HEK293 (cell line): ENCODE measurements at regions not wholly inside any gene's neighbourhood (a gene's known extent, or its start where the extent isn't known, plus 50 kb on each side); places are given as distances from the start of the nearest gene placed in this dataset.

Source experiments
- CTCF ChIA-PET: fragments of 350-600 bp; formaldehyde crosslinking; extraction: SDS; loops from one replicate; lab custom pipeline; 2021; ENCODE audit warnings: antibody characterized with exemption; lab: Yijun Ruan, JAX
- POLR2A ChIA-PET: fragments of 300-600 bp; formaldehyde crosslinking; extraction: SDS; loops from one replicate; lab custom pipeline; 2020; ENCODE audit warnings: antibody characterized with exemption, inconsistent platforms; lab: Yijun Ruan, JAX
- H3K27ac ChIP-seq: fragments of 200-500 bp; sonication (Bioruptor generic); 2 replicates; pipeline ENCODE4 v1.5.1; 2014; ENCODE audit warnings: low read depth, low read length, control low read depth, inconsistent platforms; ENCODE audit errors: extremely low read depth
- H3K36me3 ChIP-seq, 2 experiments: fragments of 200-500 bp in 1 of 2; sonication (Bioruptor generic) in 1 of 2; 1 replicate in 1 of 2; 2 replicates in 1 of 2; pipeline ENCODE4 v1.5.1; 2014 to 2017; ENCODE audit warnings: inconsistent platforms in 2 of 2, low read length in 2 of 2; ENCODE audit not compliant: control insufficient read depth in 2 of 2, insufficient read depth in 1 of 2
- H3K4me1 ChIP-seq: fragments of 200-500 bp; sonication (Bioruptor generic); 2 replicates; pipeline ENCODE4 v1.5.1; 2014; ENCODE audit warnings: mild to moderate bottlenecking, low read length, inconsistent platforms; ENCODE audit not compliant: control insufficient read depth, insufficient read depth
- H3K4me3 ChIP-seq: 2 replicates; pipeline ENCODE4 v1.5.1; 2011; ENCODE audit warnings: low read depth, mild to moderate bottlenecking, control low read depth, low read length, moderate library complexity
- H3K9me3 ChIP-seq: fragments of 200-500 bp; sonication (Bioruptor generic); 2 replicates; pipeline ENCODE4 v1.5.1; 2014; ENCODE audit warnings: low read depth, low read length, inconsistent platforms; ENCODE audit not compliant: control insufficient read depth, insufficient read depth
- KLF16 ChIP-seq: fragments of 450-650 bp; formaldehyde crosslinking; IDR thresholded peaks from 2 replicates; pipeline ENCODE4 v1.5.1; 2017; ENCODE audit warnings: missing biosample characterization, missing genetic modification characterization
- SCRT2 ChIP-seq: fragments of 450-650 bp; formaldehyde crosslinking; IDR thresholded peaks from 2 replicates; pipeline ENCODE4 v1.5.1; 2016; ENCODE audit warnings: missing biosample characterization, missing genetic modification characterization
- ZFHX2 ChIP-seq: fragments of 450-650 bp; formaldehyde crosslinking; conservative IDR thresholded peaks from 2 replicates; pipeline ENCODE4 v1.5.1; 2016; ENCODE audit warnings: missing biosample characterization, missing genetic modification characterization
- ZFP3 ChIP-seq: fragments of 450-650 bp; formaldehyde crosslinking; IDR thresholded peaks from 2 replicates; pipeline ENCODE4 v1.5.1; 2016; ENCODE audit warnings: low read depth, missing biosample characterization, missing genetic modification characterization
- ZNF121 ChIP-seq: fragments of 450-650 bp; formaldehyde crosslinking; IDR thresholded peaks from 2 replicates; pipeline ENCODE4 v1.5.1; 2016; ENCODE audit warnings: missing biosample characterization, missing genetic modification characterization
- ZNF239 ChIP-seq: fragments of 450-650 bp; formaldehyde crosslinking; IDR thresholded peaks from 2 replicates; pipeline ENCODE4 v1.5.1; 2016; ENCODE audit warnings: missing biosample characterization, missing genetic modification characterization
- ZNF248 ChIP-seq: fragments of 450-650 bp; formaldehyde crosslinking; IDR thresholded peaks from 2 replicates; pipeline ENCODE4 v1.5.1; 2017; ENCODE audit warnings: missing biosample characterization, missing genetic modification characterization
- ZNF311 ChIP-seq: fragments of 450-650 bp; formaldehyde crosslinking; IDR thresholded peaks from 2 replicates; pipeline ENCODE4 v1.5.1; 2017; ENCODE audit warnings: missing biosample characterization, missing genetic modification characterization, borderline replicate concordance
- ZNF366 ChIP-seq: fragments of 450-650 bp; formaldehyde crosslinking; conservative IDR thresholded peaks from 2 replicates; pipeline ENCODE4 v1.5.1; 2016; ENCODE audit warnings: missing biosample characterization, missing genetic modification characterization
- ZNF37A ChIP-seq: fragments of 450-650 bp; IDR thresholded peaks from 2 replicates; pipeline ENCODE4 v1.5.1; 2018; ENCODE audit warnings: missing biosample characterization, missing genetic modification characterization
- ZNF404 ChIP-seq: fragments of 450-650 bp; formaldehyde crosslinking; IDR thresholded peaks from 2 replicates; pipeline ENCODE4 v1.5.1; 2017; ENCODE audit warnings: missing biosample characterization, missing genetic modification characterization
- ZNF426 ChIP-seq: fragments of 450-650 bp; formaldehyde crosslinking; IDR thresholded peaks from 2 replicates; pipeline ENCODE4 v1.5.1; 2017; ENCODE audit warnings: missing biosample characterization, missing genetic modification characterization, mild to moderate bottlenecking, inconsistent platforms, moderate library complexity
- ZNF521 ChIP-seq: fragments of 450-650 bp; formaldehyde crosslinking; IDR thresholded peaks from 2 replicates; pipeline ENCODE4 v1.5.1; 2017; ENCODE audit warnings: missing biosample characterization, mild to moderate bottlenecking, missing genetic modification characterization
- ZNF558 ChIP-seq: fragments of 450-650 bp; formaldehyde crosslinking; IDR thresholded peaks from 2 replicates; pipeline ENCODE4 v1.5.1; 2016; ENCODE audit warnings: missing biosample characterization, missing genetic modification characterization
- ZNF596 ChIP-seq: fragments of 450-650 bp; IDR thresholded peaks from 2 replicates; pipeline ENCODE4 v1.5.0; 2018; ENCODE audit warnings: missing biosample characterization, mild to moderate bottlenecking, missing genetic modification characterization, moderate library complexity
- ZNF621 ChIP-seq: fragments of 450-650 bp; formaldehyde crosslinking; IDR thresholded peaks from 2 replicates; pipeline ENCODE4 v1.5.1; 2017; ENCODE audit warnings: missing biosample characterization, missing genetic modification characterization
- ZNF623 ChIP-seq: fragments of 450-650 bp; formaldehyde crosslinking; IDR thresholded peaks from 2 replicates; pipeline ENCODE4 v1.5.1; 2016; ENCODE audit warnings: missing biosample characterization, missing genetic modification characterization
- ZNF654 ChIP-seq: fragments of 450-650 bp; formaldehyde crosslinking; IDR thresholded peaks from 2 replicates; pipeline ENCODE4 v1.5.1; 2016; ENCODE audit warnings: low read depth, missing biosample characterization, missing genetic modification characterization
- ZNF664 ChIP-seq: fragments of 450-650 bp; formaldehyde crosslinking; IDR thresholded peaks from 2 replicates; pipeline ENCODE4 v1.5.1; 2016; ENCODE audit warnings: missing biosample characterization, missing genetic modification characterization
- ZNF670 ChIP-seq: fragments of 450-650 bp; formaldehyde crosslinking; IDR thresholded peaks from 2 replicates; pipeline ENCODE4 v1.5.1; 2016; ENCODE audit warnings: missing biosample characterization, missing genetic modification characterization, low read depth
- ZNF677 ChIP-seq: fragments of 450-650 bp; IDR thresholded peaks from 2 replicates; pipeline ENCODE4 v1.5.0; 2018; ENCODE audit warnings: missing biosample characterization, mild to moderate bottlenecking, missing genetic modification characterization, moderate library complexity
- TF ChIP-seq, protein P1 (sequence below): fragments of 450-650 bp; formaldehyde crosslinking; IDR thresholded peaks from 2 replicates; pipeline ENCODE4 v1.5.1; 2016; ENCODE audit warnings: missing biosample characterization, missing genetic modification characterization
- TF ChIP-seq, protein P2 (sequence below): fragments of 450-650 bp; formaldehyde crosslinking; IDR thresholded peaks from 2 replicates; pipeline ENCODE4 v1.5.1; 2017; ENCODE audit warnings: missing biosample characterization, missing genetic modification characterization
- TF ChIP-seq, protein P3 (sequence below): fragments of 450-650 bp; formaldehyde crosslinking; IDR thresholded peaks from 2 replicates; pipeline ENCODE4 v1.5.1; 2016; ENCODE audit warnings: missing biosample characterization, missing genetic modification characterization
- TF ChIP-seq, protein P4 (sequence below): fragments of 450-650 bp; formaldehyde crosslinking; optimal IDR thresholded peaks from 2 replicates; pipeline ENCODE3; 2016; ENCODE audit warnings: missing biosample characterization, mild to moderate bottlenecking, missing genetic modification characterization
- TF ChIP-seq, protein P5 (sequence below): fragments of 450-650 bp; formaldehyde crosslinking; IDR thresholded peaks from 2 replicates; pipeline ENCODE4 v1.5.1; 2016; ENCODE audit warnings: missing biosample characterization, missing genetic modification characterization
- TF ChIP-seq, protein P6 (sequence below): fragments of 450-650 bp; formaldehyde crosslinking; IDR thresholded peaks from 2 replicates; pipeline ENCODE4 v1.5.1; 2016; ENCODE audit warnings: missing biosample characterization, missing genetic modification characterization, borderline replicate concordance

DNA sequence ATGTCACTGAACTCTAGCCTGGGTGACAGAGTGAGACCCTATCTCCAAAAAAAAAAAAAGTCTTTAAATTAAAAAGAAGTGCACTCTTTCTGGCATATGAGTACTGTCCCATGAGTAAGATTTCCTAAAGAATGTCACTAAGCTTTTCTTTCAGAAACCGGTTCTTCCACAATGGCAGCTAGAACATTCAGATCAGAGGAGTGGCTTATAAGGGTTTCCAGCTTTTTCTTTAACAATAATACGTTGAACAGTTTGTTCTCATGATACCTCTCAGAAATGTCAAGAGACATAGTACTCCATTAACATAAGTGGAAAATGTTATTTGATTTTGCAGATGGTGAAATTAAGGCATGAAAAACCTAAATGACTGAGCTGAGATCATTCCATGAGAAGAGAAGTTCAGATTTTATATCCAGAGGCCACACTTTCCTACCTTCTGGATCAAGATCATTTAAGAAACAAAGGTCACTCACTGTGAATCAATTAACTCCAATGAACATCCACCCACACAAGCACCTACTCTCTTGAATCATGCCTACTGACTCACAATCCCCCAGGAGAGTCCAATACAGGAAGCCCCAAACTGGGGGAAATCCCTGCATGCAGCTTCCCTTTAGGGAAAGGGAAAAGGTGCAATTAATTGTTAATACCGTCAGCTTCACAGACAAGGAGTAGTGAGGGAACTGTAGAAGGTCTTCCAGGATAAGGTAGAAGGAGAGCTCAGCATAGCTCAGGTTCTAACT is 86.9 kb downstream of the SPTSSA start:
- TF ChIP-seq ZFHX2 = peak; percentile 57
- TF ChIP-seq ZNF366 = no peak
- Histone ChIP-seq H3K4me1 (no peaks in the 10 kb centered on the region), H3K4me3 (no peak overlapping the region), H3K27ac (no peak overlapping the region), H3K9me3 (no peaks in the 10 kb centered on the region), H3K36me3 (no peaks in the 10 kb centered on the region)
- ChIA-PET POLR2A (no interaction called here), CTCF (interaction anchor here (0.6 to 1.2 kb wide), 2 partner anchors 10 to 43 kb away, joined by 3 to 4 read pairs; no protein-coding TSS in a partner anchor)

DNA sequence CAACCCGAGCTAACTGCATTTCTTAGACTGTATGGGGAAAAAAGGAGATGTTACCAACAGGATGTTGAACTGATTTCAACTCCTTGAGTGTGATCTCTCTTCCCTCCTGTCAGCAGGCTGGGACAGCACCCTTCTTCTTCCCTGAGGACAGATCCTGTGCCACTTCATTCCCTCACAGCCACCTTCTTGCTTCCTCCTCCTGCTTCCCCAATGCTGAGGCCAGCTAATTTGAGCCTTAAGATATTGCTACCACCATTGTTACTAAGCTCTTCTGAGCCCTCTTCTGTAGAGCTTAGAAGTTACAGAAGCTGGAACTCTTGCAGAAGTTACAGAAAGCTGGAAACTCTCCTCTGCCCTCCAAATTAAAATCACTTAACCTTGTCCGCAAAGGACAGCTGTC is 88.8 kb downstream of the SPTSSA start:
- H3K4me3 ChIP-seq = no peak overlapping the region
- H3K27ac ChIP-seq = no peak overlapping the region
- ChIA-PET CTCF (interaction anchor here (0.7 to 1.1 kb wide), 3 partner anchors 42 to 233 kb away, joined by 3 to 7 read pairs (median 3); no protein-coding TSS in a partner anchor), POLR2A (no interaction called here)
- H3K9me3 ChIP-seq = no peaks in the 10 kb centered on the region
- no peak for TF ChIP-seq ZNF664
- TF ChIP-seq ZNF404 = no peak
- no peak for TF ChIP-seq ZNF670 (tag by site-specific recombination)
- no peak for TF ChIP-seq ZNF37A (tag by site-specific recombination)
- TF ChIP-seq, protein P1, sequence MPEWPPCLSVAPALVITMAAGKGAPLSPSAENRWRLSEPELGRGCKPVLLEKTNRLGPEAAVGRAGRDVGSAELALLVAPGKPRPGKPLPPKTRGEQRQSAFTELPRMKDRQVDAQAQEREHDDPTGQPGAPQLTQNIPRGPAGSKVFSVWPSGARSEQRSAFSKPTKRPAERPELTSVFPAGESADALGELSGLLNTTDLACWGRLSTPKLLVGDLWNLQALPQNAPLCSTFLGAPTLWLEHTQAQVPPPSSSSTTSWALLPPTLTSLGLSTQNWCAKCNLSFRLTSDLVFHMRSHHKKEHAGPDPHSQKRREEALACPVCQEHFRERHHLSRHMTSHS (tag by site-specific recombination) = no peak
- no peak for TF ChIP-seq ZNF521 (tag by site-specific recombination)
- no peak for TF ChIP-seq ZNF677 (tag by site-specific recombination)
- TF ChIP-seq ZFP3 (tag by site-specific recombination) = no peak
- no peak for TF ChIP-seq ZNF248 (tag by site-specific recombination)
- no peak; the same call in 1 of the 2 replicates for TF ChIP-seq SCRT2
- TF ChIP-seq, protein P2, sequence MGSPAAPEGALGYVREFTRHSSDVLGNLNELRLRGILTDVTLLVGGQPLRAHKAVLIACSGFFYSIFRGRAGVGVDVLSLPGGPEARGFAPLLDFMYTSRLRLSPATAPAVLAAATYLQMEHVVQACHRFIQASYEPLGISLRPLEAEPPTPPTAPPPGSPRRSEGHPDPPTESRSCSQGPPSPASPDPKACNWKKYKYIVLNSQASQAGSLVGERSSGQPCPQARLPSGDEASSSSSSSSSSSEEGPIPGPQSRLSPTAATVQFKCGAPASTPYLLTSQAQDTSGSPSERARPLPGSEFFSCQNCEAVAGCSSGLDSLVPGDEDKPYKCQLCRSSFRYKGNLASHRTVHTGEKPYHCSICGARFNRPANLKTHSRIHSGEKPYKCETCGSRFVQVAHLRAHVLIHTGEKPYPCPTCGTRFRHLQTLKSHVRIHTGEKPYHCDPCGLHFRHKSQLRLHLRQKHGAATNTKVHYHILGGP = no peak
- H3K4me1 ChIP-seq = peaks cover 2% of the 10 kb centered on the region
- H3K36me3 ChIP-seq = no peaks in the 10 kb centered on the region

DNA sequence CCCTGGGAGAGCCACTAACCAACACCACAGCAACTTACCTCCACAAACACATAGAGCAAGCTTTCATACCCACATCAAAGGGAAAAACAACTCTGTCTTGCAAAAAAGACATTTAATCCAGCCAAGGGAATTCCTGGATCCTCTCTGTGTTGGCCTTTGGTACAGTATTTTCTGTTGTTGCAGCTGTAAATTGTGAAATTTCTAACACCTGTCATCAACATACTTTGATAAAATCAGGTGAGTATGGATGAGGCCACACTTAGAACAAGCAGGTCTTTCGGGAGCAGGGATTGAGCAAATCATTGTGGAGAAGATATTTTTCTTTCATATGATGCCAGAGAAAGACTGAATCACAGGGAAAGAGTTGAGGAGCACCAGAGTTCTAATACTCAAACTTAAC is 89.3 kb downstream of the SPTSSA start:
- no peaks in the 10 kb centered on the region for H3K36me3 ChIP-seq
- peaks cover 5% of the 10 kb centered on the region for H3K4me1 ChIP-seq
- no peaks in the 10 kb centered on the region for H3K9me3 ChIP-seq
- no peak overlapping the region for H3K4me3 ChIP-seq
- no peak overlapping the region for H3K27ac ChIP-seq
- ChIA-PET POLR2A (no interaction called here), CTCF (interaction anchor here (0.7 to 1.1 kb wide), 3 partner anchors 42 to 1192 kb away, joined by 3 read pairs; no protein-coding TSS in a partner anchor)
- TF ChIP-seq, protein P3, sequence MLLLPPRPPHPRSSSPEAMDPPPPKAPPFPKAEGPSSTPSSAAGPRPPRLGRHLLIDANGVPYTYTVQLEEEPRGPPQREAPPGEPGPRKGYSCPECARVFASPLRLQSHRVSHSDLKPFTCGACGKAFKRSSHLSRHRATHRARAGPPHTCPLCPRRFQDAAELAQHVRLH = no peak
- TF ChIP-seq, protein P4, sequence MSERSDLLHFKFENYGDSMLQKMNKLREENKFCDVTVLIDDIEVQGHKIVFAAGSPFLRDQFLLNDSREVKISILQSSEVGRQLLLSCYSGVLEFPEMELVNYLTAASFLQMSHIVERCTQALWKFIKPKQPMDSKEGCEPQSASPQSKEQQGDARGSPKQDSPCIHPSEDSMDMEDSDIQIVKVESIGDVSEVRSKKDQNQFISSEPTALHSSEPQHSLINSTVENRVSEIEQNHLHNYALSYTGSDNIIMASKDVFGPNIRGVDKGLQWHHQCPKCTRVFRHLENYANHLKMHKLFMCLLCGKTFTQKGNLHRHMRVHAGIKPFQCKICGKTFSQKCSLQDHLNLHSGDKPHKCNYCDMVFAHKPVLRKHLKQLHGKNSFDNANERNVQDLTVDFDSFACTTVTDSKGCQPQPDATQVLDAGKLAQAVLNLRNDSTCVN (tag by site-specific recombination) = no peak
- TF ChIP-seq, protein P5, sequence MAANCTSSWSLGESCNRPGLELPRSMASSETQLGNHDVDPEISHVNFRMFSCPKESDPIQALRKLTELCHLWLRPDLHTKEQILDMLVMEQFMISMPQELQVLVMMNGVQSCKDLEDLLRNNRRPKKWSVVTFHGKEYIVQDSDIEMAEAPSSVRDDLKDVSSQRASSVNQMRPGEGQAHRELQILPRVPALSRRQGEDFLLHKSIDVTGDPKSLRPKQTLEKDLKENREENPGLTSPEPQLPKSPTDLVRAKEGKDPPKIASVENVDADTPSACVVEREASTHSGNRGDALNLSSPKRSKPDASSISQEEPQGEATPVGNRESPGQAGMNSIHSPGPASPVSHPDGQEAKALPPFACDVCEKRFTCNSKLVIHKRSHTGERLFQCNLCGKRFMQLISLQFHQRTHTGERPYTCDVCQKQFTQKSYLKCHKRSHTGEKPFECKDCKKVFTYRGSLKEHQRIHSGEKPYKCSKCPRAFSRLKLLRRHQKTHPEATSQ (tag by site-specific recombination) = no peak
- no peak for TF ChIP-seq ZNF654 (tag by site-specific recombination)
- no peak for TF ChIP-seq KLF16 (tag by site-specific recombination)
- TF ChIP-seq ZNF426 = no peak
- no peak for TF ChIP-seq ZNF121 (tag by site-specific recombination)
- no peak for TF ChIP-seq ZNF596 (tag by site-specific recombination)
- no peak for TF ChIP-seq ZNF239 (tag by site-specific recombination)
- TF ChIP-seq ZNF311 (tag by site-specific recombination) = no peak
- TF ChIP-seq ZNF621 (tag by site-specific recombination) = no peak
- TF ChIP-seq ZNF558 (tag by site-specific recombination) = no peak
- no peak for TF ChIP-seq ZNF623 (tag by site-specific recombination)
- TF ChIP-seq, protein P6, sequence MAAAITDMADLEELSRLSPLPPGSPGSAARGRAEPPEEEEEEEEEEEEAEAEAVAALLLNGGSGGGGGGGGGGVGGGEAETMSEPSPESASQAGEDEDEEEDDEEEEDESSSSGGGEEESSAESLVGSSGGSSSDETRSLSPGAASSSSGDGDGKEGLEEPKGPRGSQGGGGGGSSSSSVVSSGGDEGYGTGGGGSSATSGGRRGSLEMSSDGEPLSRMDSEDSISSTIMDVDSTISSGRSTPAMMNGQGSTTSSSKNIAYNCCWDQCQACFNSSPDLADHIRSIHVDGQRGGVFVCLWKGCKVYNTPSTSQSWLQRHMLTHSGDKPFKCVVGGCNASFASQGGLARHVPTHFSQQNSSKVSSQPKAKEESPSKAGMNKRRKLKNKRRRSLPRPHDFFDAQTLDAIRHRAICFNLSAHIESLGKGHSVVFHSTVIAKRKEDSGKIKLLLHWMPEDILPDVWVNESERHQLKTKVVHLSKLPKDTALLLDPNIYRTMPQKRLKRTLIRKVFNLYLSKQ (tag by site-specific recombination) = no peak
